ENCODE measurements at regions not wholly inside any gene's neighbourhood (a gene's known extent, or its start where the extent isn't known, plus 50 kb on each side); places are given as distances from the start of the nearest gene placed in this dataset.

DNA sequence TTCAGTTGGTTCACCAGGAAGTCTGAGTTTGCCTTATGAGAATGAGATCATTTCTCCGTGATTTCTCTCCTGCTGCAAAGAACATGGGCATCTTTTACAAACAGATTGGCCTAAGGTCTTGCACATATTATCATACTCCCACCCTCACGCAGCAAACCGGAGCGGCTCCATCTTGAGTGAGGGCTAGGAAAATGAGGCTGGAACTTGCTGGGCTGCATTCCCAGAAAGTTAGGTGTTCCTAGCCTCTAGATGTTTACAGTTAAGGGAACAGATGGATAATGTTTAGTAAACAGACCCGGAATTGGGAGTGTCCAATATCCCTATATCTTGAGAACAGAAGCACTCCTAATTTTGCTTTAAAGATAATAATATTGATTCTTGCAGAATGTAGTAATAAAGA lies 247.9 kb upstream of the VCX3A start:
- no peak for TF ChIP-seq POLR2A (IDR thresholded peaks at IDR 0.05)
- TF ChIP-seq, protein P1, sequence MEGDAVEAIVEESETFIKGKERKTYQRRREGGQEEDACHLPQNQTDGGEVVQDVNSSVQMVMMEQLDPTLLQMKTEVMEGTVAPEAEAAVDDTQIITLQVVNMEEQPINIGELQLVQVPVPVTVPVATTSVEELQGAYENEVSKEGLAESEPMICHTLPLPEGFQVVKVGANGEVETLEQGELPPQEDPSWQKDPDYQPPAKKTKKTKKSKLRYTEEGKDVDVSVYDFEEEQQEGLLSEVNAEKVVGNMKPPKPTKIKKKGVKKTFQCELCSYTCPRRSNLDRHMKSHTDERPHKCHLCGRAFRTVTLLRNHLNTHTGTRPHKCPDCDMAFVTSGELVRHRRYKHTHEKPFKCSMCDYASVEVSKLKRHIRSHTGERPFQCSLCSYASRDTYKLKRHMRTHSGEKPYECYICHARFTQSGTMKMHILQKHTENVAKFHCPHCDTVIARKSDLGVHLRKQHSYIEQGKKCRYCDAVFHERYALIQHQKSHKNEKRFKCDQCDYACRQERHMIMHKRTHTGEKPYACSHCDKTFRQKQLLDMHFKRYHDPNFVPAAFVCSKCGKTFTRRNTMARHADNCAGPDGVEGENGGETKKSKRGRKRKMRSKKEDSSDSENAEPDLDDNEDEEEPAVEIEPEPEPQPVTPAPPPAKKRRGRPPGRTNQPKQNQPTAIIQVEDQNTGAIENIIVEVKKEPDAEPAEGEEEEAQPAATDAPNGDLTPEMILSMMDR (IDR thresholded peaks at IDR 0.05), result no peak

All from Peyer's patch (tissue), 4 donors.